ENCODE measurements at regions not wholly inside any gene's neighbourhood (a gene's known extent, or its start where the extent isn't known, plus 50 kb on each side); places are given as distances from the start of the nearest gene placed in this dataset.

DNA sequence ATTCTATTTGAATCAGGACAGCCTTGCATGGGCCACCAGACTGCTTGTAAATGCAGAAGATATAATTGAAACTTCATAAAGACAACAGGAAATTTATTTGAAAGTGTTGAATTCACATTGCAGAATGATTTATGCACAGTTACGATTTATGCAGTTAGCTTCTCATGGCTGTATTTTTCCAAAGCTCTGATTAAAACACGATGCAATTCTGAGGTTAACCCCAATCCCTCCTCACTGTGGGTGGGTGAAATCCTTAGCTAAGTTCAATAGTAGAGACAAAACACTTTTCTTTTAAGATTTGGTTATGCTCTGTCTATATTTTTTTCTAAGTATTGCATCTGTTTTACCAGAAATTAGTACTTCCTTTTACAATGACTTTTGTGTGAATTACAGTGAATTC, 728.8 kb upstream of the IGFBP3 start:
- TF ChIP-seq, protein P1, sequence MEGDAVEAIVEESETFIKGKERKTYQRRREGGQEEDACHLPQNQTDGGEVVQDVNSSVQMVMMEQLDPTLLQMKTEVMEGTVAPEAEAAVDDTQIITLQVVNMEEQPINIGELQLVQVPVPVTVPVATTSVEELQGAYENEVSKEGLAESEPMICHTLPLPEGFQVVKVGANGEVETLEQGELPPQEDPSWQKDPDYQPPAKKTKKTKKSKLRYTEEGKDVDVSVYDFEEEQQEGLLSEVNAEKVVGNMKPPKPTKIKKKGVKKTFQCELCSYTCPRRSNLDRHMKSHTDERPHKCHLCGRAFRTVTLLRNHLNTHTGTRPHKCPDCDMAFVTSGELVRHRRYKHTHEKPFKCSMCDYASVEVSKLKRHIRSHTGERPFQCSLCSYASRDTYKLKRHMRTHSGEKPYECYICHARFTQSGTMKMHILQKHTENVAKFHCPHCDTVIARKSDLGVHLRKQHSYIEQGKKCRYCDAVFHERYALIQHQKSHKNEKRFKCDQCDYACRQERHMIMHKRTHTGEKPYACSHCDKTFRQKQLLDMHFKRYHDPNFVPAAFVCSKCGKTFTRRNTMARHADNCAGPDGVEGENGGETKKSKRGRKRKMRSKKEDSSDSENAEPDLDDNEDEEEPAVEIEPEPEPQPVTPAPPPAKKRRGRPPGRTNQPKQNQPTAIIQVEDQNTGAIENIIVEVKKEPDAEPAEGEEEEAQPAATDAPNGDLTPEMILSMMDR (IDR thresholded peaks at IDR 0.05): no peak

DNA sequence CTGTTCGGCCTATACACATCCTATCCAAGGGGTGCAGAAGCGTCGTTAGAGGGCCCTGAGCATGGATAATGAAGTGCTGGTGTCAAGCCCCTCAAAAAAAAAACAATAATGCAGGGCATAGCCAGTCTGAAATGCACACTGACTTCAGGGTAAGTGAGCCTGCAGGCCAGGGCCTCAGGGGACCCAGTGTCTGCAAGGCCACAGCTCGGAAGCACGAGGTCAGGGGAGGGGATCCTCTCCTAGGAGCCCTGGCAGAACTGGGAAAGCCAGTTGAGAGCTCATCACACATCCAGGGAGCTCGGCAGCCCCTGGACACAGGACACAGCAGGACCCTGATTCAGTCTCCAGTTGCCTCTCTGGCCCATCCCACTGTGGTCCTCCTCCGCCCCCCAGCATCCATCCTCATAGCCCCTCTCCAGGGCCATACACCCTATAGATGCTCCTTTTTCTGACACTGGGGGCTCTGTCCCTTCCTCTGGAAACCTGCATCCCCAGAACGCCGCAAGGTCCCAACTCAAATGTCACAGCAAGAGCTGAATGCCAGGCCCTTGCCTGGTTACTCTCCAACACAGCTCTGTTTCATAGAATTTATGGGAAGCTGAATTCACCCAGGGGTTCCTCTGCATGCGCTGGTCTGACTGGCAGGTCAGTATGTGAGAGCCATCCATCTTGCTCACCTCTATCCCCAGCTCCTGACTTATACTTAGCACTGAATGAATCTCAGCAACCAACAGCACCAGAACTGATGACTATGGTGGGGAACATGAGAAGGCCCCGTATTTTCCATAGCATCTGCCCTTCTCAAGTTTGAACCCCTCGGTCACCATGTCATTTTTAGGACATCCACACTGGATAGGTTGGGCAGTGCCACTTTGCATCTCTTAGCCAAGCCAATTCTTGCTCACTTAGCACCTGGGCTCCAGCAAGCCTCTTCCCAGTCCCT, 717.0 kb upstream of the IGFBP3 start:
- TF ChIP-seq, protein P1 (IDR thresholded peaks at IDR 0.05): no peak

DNA sequence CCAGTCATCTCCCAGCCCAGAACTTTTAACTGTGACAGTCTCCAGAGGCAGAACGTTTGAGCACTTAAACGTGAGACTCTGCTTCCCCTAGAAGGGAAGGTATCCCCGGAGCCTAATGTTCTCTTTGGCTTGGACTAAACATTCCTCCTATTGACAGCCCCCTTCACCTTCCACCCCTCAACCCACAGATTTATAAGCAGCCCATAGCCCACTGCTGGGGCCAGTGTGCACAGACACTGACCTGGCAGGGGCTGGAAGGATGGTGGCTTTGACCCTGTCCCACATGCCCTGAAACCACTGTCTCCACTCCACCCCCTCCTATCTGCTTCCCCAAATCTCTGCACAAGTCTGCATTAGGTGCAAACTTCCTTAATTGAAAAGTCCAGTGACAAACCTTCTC, 715.0 kb upstream of the IGFBP3 start:
- TF ChIP-seq, protein P1 (IDR thresholded peaks at IDR 0.05): no peak

DNA sequence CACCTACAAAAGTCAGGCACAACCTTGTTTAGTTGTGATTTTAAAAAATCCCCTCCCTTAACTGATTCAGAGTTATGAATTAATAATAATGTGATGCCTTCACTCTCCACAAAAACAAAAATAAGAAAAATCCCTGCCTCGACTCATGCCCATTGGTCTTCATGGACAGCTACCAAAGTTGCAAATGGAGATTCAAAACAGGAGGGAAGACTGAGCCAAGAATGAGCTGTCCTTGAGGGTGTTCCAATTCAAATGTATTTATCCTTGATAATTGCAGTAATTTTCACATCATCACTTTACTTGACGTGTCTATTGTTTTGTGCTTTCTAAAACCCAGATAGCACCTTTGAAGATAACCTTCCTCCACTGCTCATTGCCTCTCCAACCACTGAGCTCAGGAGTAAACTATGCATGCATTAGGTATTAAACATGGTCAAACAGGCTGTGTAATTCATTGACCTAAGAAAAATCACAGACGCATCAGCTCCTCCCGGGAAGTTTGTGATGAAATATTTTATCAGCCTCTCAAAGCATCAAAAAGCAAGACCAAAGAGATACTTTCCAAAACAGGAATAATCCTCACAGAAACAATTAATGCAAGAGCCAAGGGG, 712.7 kb upstream of the IGFBP3 start:
- TF ChIP-seq, protein P1 (IDR thresholded peaks at IDR 0.05): no peak

DNA sequence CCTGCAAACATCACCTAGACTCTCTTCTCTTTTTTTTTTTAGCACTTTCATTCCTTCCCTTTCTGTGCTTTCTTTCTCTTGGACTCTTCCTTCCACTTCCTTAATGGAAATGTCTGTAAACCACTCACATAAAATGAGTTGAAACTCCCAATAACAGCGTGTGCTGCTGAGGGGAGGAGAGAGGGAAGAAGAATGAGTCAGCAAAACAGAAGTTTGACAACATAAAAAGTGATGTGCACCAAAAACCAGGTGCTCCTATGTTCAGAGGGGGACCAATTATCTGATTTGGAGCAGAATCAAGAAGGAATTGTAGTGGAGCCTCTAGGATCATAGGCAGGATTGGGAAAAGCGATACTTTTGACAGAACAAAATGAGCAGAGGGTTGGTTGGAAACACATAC, 712.1 kb upstream of the IGFBP3 start:
- TF ChIP-seq, protein P1 (IDR thresholded peaks at IDR 0.05): no peak

DNA sequence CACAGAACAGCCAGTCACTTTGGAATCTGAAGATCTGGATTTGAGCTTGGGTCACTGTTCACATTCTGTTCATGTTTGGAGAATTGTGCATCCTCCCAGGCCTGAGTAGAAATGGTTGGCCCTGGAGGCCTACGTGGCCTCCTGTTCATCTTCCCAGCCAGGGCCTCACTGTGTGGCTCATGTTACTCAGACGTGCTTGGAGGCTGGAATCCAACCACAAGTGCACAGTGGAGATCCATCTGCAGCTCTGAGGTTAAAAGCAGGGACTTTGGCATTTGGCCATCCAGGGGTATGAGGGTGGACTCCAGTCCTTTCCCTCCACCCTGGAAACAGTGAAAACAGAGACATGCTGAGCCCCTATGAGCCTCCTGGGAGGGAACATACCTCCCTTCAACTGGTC, 709.0 kb upstream of the IGFBP3 start:
- TF ChIP-seq, protein P1 (IDR thresholded peaks at IDR 0.05): no peak

DNA sequence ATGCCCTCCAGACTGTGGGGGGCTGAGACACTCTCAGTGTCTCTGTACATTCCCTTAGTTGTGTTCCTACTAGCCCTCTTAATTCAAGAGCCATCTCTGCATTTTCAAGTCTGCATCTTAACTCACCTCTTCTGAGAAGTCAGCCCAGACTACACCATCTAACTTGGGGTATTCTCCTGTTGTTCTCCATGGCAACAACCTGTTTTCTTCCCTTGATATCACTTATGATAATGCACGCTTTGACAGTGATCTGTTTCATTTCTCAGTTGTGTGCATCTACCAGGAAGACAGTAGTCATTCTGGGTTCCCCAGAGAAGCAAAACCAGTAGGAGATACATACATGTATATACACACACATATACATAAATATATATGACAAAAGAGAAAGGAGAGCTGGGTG, 707.3 kb upstream of the IGFBP3 start:
- TF ChIP-seq, protein P1 (IDR thresholded peaks at IDR 0.05): no peak

All from LNCAP (cell line).